Osteoblast (primary cell): ENCODE measurements at regions not wholly inside any gene's neighbourhood (a gene's known extent, or its start where the extent isn't known, plus 50 kb on each side); places are given as distances from the start of the nearest gene placed in this dataset.
"Not testable (repeated sequence)": the region's sequence is repeated elsewhere in the genome, so short reads cannot be mapped to it uniquely, and the experiment has no call there.

ENCODE experiments used
- DNase-seq: peaks from one replicate; pipeline ENCODE4 v3.0.0; 2011; ENCODE audit warnings: low spot score, mixed read lengths; ENCODE audit not compliant: insufficient read length; ENCODE audit errors: missing footprints
- H2AFZ ChIP-seq: 2 replicates; pipeline ENCODE4 v1.6.0; 2011; ENCODE audit warnings: mild to moderate bottlenecking, low read length
- H3K27ac ChIP-seq: 2 replicates; pipeline ENCODE4 v1.5.1; 2011; ENCODE audit warnings: mild to moderate bottlenecking, low read depth, low read length, moderate library complexity
- H3K27me3 ChIP-seq: 2 replicates; pipeline ENCODE4 v1.6.0; 2012; ENCODE audit warnings: mild to moderate bottlenecking, control low read depth, inconsistent platforms, low read length, moderate library complexity; ENCODE audit not compliant: insufficient read depth
- H3K36me3 ChIP-seq: 2 replicates; pipeline ENCODE4 v1.5.1; 2011; ENCODE audit warnings: mild to moderate bottlenecking, low read length, control low read depth, moderate library complexity; ENCODE audit not compliant: insufficient read depth
- H3K4me1 ChIP-seq: 2 replicates; pipeline ENCODE4 v1.5.1; 2011; ENCODE audit warnings: mild to moderate bottlenecking, low read length, control low read depth, moderate library complexity; ENCODE audit not compliant: insufficient read depth
- H3K4me2 ChIP-seq: 2 replicates; pipeline ENCODE4 v1.6.0; 2011; ENCODE audit warnings: mild to moderate bottlenecking, low read length; ENCODE audit not compliant: insufficient read depth
- H3K4me3 ChIP-seq: fragments of 200-600 bp; sonication (generic); 3 replicates; pipeline ENCODE4 v1.5.1; 2012; ENCODE audit warnings: mild to moderate bottlenecking, low read length, inconsistent platforms; ENCODE audit not compliant: insufficient read depth
- H3K79me2 ChIP-seq: 2 replicates; pipeline ENCODE4 v1.6.0; 2012; ENCODE audit warnings: mild to moderate bottlenecking, low read length, control low read depth, inconsistent platforms; ENCODE audit not compliant: insufficient read depth
- H3K9me3 ChIP-seq: 2 replicates; pipeline ENCODE4 v1.5.1; 2011; ENCODE audit warnings: low read depth, low read length, control low read depth
- H4K20me1 ChIP-seq: 2 replicates; pipeline ENCODE4 v1.6.0; 2012; ENCODE audit warnings: mild to moderate bottlenecking, low read length, control low read depth; ENCODE audit not compliant: insufficient read depth
- TF ChIP-seq, protein P1 (sequence below): IDR thresholded peaks from 2 replicates; pipeline ENCODE4 v1.5.1; 2011; ENCODE audit warnings: mild to moderate bottlenecking, low read depth, low read length, moderate library complexity; ENCODE audit errors: extremely low read depth

- no peak overlapping the region for H3K4me3 ChIP-seq
- no peak overlapping the region for H3K4me2 ChIP-seq
- H3K27ac ChIP-seq: no peak overlapping the region
- H2AFZ ChIP-seq: no peak overlapping the region
- H3K9me3 ChIP-seq: no peaks in the 10 kb centered on the region
- H3K36me3 ChIP-seq: no peaks in the 10 kb centered on the region
- H3K79me2 ChIP-seq: no peaks in the 10 kb centered on the region
- peak; percentile 77 for DNase-seq
- H4K20me1 ChIP-seq: no peaks in the 10 kb centered on the region
- TF ChIP-seq, protein P1, sequence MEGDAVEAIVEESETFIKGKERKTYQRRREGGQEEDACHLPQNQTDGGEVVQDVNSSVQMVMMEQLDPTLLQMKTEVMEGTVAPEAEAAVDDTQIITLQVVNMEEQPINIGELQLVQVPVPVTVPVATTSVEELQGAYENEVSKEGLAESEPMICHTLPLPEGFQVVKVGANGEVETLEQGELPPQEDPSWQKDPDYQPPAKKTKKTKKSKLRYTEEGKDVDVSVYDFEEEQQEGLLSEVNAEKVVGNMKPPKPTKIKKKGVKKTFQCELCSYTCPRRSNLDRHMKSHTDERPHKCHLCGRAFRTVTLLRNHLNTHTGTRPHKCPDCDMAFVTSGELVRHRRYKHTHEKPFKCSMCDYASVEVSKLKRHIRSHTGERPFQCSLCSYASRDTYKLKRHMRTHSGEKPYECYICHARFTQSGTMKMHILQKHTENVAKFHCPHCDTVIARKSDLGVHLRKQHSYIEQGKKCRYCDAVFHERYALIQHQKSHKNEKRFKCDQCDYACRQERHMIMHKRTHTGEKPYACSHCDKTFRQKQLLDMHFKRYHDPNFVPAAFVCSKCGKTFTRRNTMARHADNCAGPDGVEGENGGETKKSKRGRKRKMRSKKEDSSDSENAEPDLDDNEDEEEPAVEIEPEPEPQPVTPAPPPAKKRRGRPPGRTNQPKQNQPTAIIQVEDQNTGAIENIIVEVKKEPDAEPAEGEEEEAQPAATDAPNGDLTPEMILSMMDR: no peak
- H3K27me3 ChIP-seq: no peaks in the 10 kb centered on the region
- no peaks in the 10 kb centered on the region for H3K4me1 ChIP-seq
These were observed 151.7 kb downstream of the C3orf38 start for GRCh38 chr3:88301273-88301995.

GRCh38 chr3:88301996-88302393 lies 152.2 kb downstream of the C3orf38 start:
- Histone ChIP-seq H4K20me1 (no peaks in the 10 kb centered on the region), H3K9me3 (no peaks in the 10 kb centered on the region), H3K4me3 (no peak overlapping the region), H3K79me2 (no peaks in the 10 kb centered on the region), H3K4me2 (no peak overlapping the region), H3K27ac (no peak overlapping the region), H3K36me3 (no peaks in the 10 kb centered on the region), H3K4me1 (no peaks in the 10 kb centered on the region), H3K27me3 (no peaks in the 10 kb centered on the region), H2AFZ (no peak overlapping the region)
- TF ChIP-seq, protein P1: no peak
- no peak for DNase-seq

- H3K27ac ChIP-seq, H3K4me2 ChIP-seq, H3K4me3 ChIP-seq, H3K36me3 ChIP-seq, H4K20me1 ChIP-seq, H3K9me3 ChIP-seq, H3K27me3 ChIP-seq, H3K79me2 ChIP-seq, H3K4me1 ChIP-seq, DNase-seq, H2AFZ ChIP-seq: not testable (repeated sequence)
These were observed 153.7 kb downstream of the C3orf38 start for GRCh38 chr3:88303331-88303904.

GRCh38 chr3:88307666-88308065 lies 157.9 kb downstream of the C3orf38 start:
- H4K20me1 ChIP-seq: no peaks in the 10 kb centered on the region
- DNase-seq: no peak
- H3K79me2 ChIP-seq: no peaks in the 10 kb centered on the region
- TF ChIP-seq, protein P1: no peak
- H3K27ac ChIP-seq: no peak overlapping the region
- no peak overlapping the region for H3K4me2 ChIP-seq
- no peaks in the 10 kb centered on the region for H3K27me3 ChIP-seq
- no peak overlapping the region for H2AFZ ChIP-seq
- no peaks in the 10 kb centered on the region for H3K9me3 ChIP-seq
- H3K36me3 ChIP-seq: no peaks in the 10 kb centered on the region
- H3K4me1 ChIP-seq: no peaks in the 10 kb centered on the region
- no peak overlapping the region for H3K4me3 ChIP-seq
